Adipocyte (in vitro differentiated cells): ENCODE measurements at regions not wholly inside any gene's neighbourhood (a gene's known extent, or its start where the extent isn't known, plus 50 kb on each side); places are given as distances from the start of the nearest gene placed in this dataset.

Source experiments
- DNase-seq: peaks from one replicate; pipeline ENCODE4 v3.0.0-alpha.2; 2015; ENCODE audit warnings: low read depth
- H3K27me3 ChIP-seq: replicated peaks from 2 replicates; pipeline ENCODE4 v1.7.0; 2013; ENCODE audit warnings: mild to moderate bottlenecking, low read length, moderate library complexity; ENCODE audit not compliant: control insufficient read depth, insufficient read depth
- H3K36me3 ChIP-seq: 2 replicates; pipeline ENCODE4 v1.7.0; 2013; ENCODE audit warnings: low read length, mild to moderate bottlenecking, moderate library complexity; ENCODE audit not compliant: control insufficient read depth, insufficient read depth, severe bottlenecking
- H3K4me1 ChIP-seq: 2 replicates; pipeline ENCODE4 v1.7.0; 2013; ENCODE audit warnings: mild to moderate bottlenecking, low read length, moderate library complexity; ENCODE audit not compliant: control insufficient read depth, insufficient read depth
- H3K4me3 ChIP-seq: 2 replicates; pipeline ENCODE4 v1.7.0; 2013; ENCODE audit warnings: mild to moderate bottlenecking, low read length, moderate library complexity
- H3K9ac ChIP-seq: 2 replicates; pipeline ENCODE4 v1.7.0; 2013; ENCODE audit warnings: mild to moderate bottlenecking, low read length, moderate library complexity
- H3K9me3 ChIP-seq: 2 replicates; pipeline ENCODE4 v1.7.0; 2013; ENCODE audit warnings: mild to moderate bottlenecking, low read length, moderate library complexity; ENCODE audit not compliant: control insufficient read depth

DNA sequence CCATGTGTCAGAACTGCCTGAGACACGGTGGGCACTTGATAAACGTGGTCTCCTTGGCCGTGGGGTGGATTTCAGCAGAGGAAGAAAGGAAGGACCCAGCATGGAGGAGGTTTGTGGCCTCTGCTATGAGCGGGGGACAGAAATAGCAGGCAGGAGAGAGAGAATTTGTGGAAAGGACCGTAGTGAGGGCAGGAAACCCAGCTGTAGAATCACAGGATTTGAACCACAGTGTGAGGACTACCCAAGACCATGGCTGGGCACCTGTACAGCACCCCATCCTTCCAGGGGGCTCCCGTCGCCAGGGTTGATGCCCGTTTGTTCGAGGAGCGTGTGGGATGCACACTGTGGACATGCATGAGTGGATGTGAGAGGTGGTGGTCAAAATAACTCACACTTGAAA, 183.4 kb downstream of the PTPN20 start:
- Histone ChIP-seq H3K4me3 (no peak overlapping the region), H3K4me1 (peaks cover 8% of the 10 kb centered on the region), H3K27me3 (peaks cover 20% of the 10 kb centered on the region), H3K9ac (no peak overlapping the region), H3K36me3 (no peaks in the 10 kb centered on the region), H3K9me3 (no peaks in the 10 kb centered on the region)
- no peak for DNase-seq

DNA sequence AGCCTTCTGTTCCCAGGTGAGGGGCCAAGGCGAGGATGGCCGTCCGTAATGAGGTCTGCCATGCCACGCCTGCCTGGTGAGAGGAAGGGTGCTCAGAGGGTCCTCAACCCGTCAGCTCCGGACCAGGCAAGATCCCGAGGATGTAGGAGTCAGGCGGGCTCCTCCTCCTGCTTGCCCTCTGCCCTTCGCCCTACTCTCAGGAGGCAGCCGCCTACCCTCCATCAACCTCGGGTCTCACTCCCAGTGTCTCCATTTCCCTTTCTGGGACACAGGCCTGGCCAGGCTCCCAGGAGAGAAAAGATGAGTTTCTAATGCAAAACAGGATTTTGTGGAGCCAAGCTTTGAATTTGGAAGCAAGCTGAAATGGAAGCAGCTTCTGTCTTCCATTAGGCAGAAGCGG, 184.0 kb downstream of the PTPN20 start:
- DNase-seq, result no peak
- no peak overlapping the region for H3K4me3 ChIP-seq
- H3K4me1 ChIP-seq, result peaks cover 8% of the 10 kb centered on the region
- H3K27me3 ChIP-seq, result peaks cover 20% of the 10 kb centered on the region
- H3K36me3 ChIP-seq, result no peaks in the 10 kb centered on the region
- H3K9me3 ChIP-seq, result no peaks in the 10 kb centered on the region
- no peak overlapping the region for H3K9ac ChIP-seq

DNA sequence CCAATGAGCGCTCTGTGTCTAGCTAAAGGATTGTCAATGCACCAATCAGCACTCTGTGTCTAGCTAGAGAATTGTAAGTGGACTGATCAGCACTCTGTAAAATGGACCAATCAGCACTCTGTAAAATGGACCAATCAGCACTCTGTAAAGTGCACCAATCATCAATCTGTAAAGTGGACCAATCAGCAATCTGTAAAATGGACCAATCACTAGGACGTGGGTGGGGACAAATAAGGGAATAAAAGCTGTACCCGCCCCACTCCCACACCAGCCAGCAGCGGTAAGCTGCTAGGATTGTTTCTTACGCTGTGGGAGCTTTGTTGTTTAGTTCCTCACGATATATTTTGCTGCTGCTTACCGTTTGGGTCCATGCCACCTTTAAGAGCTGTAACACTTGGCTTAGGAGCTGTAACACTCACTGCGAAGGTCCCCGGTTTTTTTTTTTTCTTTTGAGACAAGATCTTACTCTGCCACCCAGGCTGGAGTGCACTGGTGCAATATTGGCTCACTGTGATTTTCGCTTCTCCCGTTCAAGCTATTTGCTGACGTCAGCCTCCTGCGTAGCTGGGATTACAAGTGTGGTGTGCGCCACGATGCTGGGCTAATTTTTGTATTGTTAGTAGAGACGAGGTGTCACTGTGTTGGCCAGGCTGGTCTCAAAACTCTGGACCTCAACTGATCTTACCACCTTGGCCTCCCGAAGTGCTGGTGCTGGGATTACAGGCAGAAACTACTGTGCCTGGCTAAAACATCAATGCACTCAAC, 184.8 kb downstream of the PTPN20 start:
- Histone ChIP-seq H3K27me3 (peaks cover 20% of the 10 kb centered on the region), H3K9me3 (no peaks in the 10 kb centered on the region), H3K36me3 (no peaks in the 10 kb centered on the region), H3K4me1 (peaks cover 1% of the 10 kb centered on the region), H3K9ac (no peak overlapping the region), H3K4me3 (no peak overlapping the region)
- DNase-seq, result no peak

DNA sequence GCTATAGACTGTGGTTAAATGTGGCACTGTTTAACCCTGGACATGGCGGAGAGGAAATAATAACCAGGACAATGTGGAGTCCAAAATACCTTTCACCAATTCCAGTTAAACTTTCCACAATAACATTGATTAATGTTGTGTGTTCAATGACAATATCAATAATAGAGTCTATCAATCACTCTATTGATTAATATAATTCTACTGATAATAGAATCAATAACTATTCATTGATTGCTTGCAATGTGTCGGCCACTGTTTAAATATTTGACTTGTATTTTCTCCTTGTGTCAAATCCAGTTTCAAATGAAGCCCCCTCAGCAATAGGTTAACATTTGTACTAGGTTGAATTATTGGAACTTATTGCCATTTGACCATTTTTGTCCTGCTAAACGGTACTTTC, 187.0 kb downstream of the PTPN20 start:
- no peaks in the 10 kb centered on the region for H3K36me3 ChIP-seq
- peaks cover 5% of the 10 kb centered on the region for H3K4me1 ChIP-seq
- DNase-seq, result no peak
- peaks cover 6% of the 10 kb centered on the region for H3K9me3 ChIP-seq
- no peak overlapping the region for H3K9ac ChIP-seq
- H3K4me3 ChIP-seq, result no peak overlapping the region
- peaks cover 20% of the 10 kb centered on the region for H3K27me3 ChIP-seq

DNA sequence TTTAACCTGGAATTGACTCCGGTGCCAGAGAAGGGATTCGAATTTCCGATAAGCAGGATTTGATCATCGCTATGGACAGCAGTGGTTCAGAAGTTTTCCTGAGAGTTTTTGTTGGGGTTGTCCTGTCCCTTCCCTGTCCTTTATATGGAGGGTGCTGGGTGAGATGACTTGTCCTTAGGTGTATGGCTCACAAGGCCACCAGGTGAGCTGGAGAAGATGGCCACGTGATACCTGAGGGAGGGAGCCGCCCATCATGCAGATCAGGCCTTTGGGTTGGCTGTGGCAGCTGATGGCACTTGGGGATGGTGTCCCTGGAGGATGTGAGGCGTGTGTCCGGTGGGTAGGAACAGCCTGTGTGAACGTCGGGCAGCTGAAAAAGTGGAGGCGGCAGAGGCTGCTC, 187.7 kb downstream of the PTPN20 start:
- Histone ChIP-seq H3K9me3 (peaks cover 6% of the 10 kb centered on the region), H3K4me1 (peaks cover 5% of the 10 kb centered on the region), H3K9ac (no peak overlapping the region), H3K4me3 (no peak overlapping the region), H3K27me3 (peaks cover 15% of the 10 kb centered on the region), H3K36me3 (no peaks in the 10 kb centered on the region)
- DNase-seq, result no peak

DNA sequence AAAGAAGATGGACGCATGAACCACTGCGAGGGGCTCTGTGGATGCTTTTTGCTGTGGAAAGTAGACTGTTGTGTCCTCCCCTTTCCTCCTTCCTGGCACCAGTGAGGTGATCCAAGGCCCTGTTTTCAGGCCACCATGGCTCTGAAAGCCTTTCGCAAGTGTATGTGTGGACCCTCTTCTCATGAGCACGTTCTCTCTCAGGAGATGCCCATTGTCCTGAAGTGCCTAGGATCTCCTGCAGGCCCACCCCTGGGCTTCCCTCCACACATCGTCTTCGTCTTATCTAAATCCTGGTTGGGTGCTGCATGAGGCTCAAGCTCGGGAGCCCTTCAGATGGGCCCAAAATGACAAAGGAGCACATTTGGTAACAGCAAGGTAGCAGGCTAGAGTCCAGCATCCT, 188.2 kb downstream of the PTPN20 start:
- no peak overlapping the region for H3K4me3 ChIP-seq
- H3K9ac ChIP-seq, result no peak overlapping the region
- H3K9me3 ChIP-seq, result peaks cover 6% of the 10 kb centered on the region
- no peak for DNase-seq
- H3K4me1 ChIP-seq, result peaks cover 10% of the 10 kb centered on the region
- peaks cover 10% of the 10 kb centered on the region for H3K27me3 ChIP-seq
- no peaks in the 10 kb centered on the region for H3K36me3 ChIP-seq

DNA sequence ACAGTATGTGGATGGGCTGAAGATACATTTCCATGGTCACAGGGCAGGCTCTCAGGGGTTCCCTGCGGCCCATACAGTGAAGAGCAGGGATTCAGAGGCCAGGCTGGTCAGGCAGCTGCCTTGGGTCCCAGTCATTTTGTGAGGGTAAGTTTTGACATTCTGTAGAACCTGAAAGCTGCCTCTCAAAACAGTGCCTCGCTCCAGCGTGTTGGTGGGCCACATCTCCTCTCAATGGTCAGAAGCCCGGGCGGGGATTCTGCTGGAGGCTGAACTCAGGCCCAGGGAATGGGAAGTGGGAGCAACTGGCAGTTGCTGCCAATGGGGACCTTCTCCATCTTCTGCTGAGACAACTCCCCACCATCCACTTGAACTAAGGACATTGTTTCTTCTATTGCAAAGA, 190.0 kb downstream of the PTPN20 start:
- no peak overlapping the region for H3K4me3 ChIP-seq
- no peaks in the 10 kb centered on the region for H3K27me3 ChIP-seq
- DNase-seq, result no peak
- H3K4me1 ChIP-seq, result peaks cover 26% of the 10 kb centered on the region
- H3K36me3 ChIP-seq, result no peaks in the 10 kb centered on the region
- no peak overlapping the region for H3K9ac ChIP-seq
- peaks cover 6% of the 10 kb centered on the region for H3K9me3 ChIP-seq

DNA sequence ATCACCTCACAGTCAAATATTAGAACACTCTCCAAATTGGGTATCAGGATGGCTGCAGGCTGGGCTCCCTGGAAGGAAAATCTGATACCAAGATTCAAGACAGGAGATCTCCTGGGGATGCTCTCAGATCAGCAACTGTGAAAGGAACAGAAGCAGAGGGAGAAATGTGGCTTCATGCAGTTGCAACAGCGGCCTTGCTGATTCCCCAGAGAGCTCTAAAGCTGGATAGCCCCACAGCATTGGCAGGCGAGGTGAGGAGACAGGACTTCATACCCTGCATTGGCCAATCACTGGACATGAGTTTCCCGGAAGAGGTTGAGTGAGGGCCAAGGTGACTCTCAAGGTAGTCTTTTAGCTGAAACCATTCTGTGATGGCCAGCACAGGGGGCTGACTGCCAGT, 190.6 kb downstream of the PTPN20 start:
- no peak for DNase-seq
- Histone ChIP-seq H3K27me3 (no peaks in the 10 kb centered on the region), H3K4me3 (no peak overlapping the region), H3K4me1 (peaks cover 26% of the 10 kb centered on the region), H3K9me3 (peaks cover 6% of the 10 kb centered on the region), H3K9ac (no peak overlapping the region), H3K36me3 (no peaks in the 10 kb centered on the region)

DNA sequence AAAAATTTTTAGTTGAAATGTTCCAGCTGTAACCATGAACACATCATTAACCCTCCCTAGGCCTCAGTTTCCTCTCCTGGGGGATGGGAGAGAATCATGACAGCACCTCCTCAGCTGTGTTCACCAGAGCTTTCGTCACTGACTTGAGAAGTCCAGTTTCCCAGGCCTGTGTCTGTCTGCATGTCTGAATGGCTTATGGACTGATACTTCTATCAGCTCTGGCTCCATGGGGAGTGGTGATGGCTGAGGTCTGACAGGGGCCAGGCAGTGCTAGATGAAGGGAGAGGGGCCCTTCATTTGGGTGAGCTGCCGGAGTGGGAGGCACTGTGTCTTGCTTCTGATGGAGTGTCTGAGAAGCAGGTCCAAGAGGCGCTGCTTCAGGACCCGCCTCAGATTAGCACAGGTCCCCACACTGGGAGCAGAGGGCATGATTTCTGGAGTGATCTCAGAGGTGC, 192.9 kb downstream of the PTPN20 start:
- no peak overlapping the region for H3K4me3 ChIP-seq

DNA sequence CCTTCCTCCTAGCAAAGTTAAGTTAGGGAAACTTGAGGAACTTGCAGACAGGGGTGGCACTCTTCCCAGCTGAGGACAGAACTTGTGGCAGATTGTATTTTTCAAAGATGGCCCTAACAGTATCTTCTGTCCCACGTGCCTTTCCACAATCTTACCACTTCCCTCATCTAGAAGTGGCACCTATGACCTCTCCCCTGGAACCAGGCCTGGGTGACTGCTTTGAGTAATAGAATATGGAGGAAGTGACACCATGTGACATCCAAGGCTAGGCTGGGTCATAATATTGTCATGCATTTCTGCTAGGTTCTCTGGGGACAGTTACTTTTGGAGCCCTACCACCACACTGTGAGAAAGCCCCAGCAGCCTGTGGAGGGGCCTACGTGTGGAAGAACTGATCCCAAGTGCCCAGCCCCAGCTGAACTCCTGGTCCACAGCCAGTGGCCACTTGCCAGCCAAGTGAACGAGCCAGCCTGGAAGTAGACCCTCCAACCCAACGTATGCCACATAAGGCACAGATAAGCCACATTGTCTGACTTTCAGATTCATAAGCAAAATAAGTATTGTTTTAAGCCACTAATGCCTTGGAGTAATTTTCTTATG, 193.7 kb downstream of the PTPN20 start:
- peaks cover 26% of the 10 kb centered on the region for H3K4me1 ChIP-seq
- no peaks in the 10 kb centered on the region for H3K36me3 ChIP-seq
- no peak overlapping the region for H3K9ac ChIP-seq
- no peak overlapping the region for H3K4me3 ChIP-seq
- DNase-seq, result no peak
- H3K27me3 ChIP-seq, result no peaks in the 10 kb centered on the region
- H3K9me3 ChIP-seq, result peaks cover 6% of the 10 kb centered on the region

More for the DNA sequence above, 192.9 kb downstream of the PTPN20 start:
- Histone ChIP-seq H3K9me3 (peaks cover 6% of the 10 kb centered on the region), H3K36me3 (no peaks in the 10 kb centered on the region), H3K9ac (no peak overlapping the region), H3K27me3 (no peaks in the 10 kb centered on the region), H3K4me1 (peaks cover 26% of the 10 kb centered on the region)
- peak; percentile 24 for DNase-seq

DNA sequence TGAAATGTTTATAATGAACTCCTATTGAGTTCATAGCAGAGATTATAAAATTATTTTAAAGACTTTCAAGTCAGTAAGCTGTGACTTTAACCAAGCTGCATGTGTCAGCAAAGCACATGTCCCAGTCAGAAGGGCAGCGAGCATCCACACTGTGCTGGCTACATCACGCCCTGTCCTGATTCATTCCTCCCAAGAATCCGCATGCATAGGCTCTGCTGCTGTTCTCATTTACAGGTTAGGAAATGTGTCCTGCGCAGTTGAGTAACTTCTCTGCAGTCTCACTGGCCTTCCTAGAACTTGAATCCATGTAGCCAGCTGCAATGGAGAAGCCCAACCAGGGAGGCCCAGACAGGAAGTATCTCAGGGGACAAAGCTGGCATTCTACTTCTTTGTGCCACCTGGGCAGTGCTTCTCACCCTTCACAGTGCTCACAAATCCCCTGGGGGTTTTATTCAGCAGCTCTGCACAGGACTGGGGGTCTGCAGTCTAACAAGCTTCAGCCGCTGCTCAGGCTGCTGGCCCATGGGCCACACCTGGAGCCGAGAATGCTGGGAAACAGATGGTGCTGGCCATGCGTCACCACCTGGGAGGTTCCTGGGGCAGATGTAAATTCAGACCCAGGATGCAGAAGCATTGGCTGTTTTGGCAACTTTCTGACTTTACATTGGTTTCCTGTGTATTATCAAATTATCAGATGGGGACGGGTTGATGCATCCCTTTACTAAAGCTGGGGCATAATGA, 192.8 kb upstream of the GDF10 start:
- Histone ChIP-seq H3K9me3 (peaks cover 6% of the 10 kb centered on the region), H3K9ac (no peak overlapping the region), H3K4me3 (no peak overlapping the region), H3K4me1 (peaks cover 21% of the 10 kb centered on the region), H3K27me3 (no peaks in the 10 kb centered on the region), H3K36me3 (no peaks in the 10 kb centered on the region)
- DNase-seq, result no peak
